ENCODE measurements at regions not wholly inside any gene's neighbourhood (a gene's known extent, or its start where the extent isn't known, plus 50 kb on each side); places are given as distances from the start of the nearest gene placed in this dataset.
"Not testable (repeated sequence)": the region's sequence is repeated elsewhere in the genome, so short reads cannot be mapped to it uniquely, and the experiment has no call there.

GRCh38 chr3:6747017-6747416, 113.9 kb upstream of the GRM7 start:
- H2AK5ac ChIP-seq (ENCODE audit: low read depth, low read length) = no peak overlapping the region
- no peak overlapping the region for H3K4me2 ChIP-seq (ENCODE audit: insufficient read depth, low read length, poor library complexity, severe bottlenecking)
- H3K27me3 ChIP-seq (ENCODE audit: control insufficient read depth in 3 of 3, insufficient read depth in 3 of 3, low read depth in 1 of 3, low read length in 3 of 3) = no peaks in the 10 kb centered on the region
- H3K27ac ChIP-seq (replicated peaks; ENCODE audit: low read length) = no peak overlapping the region
- no peak overlapping the region for H2BK5ac ChIP-seq (ENCODE audit: low read length)
- WGBS, 2 donors (ENCODE audit: extremely low coverage in 2 of 2, insufficient read length in 2 of 2, insufficient replicate concordance in 1 of 2) = no CpG with 5 or more reads among the region's 4 CpGs
- H2BK15ac ChIP-seq (ENCODE audit: low read length) = no peak overlapping the region
- H3K18ac ChIP-seq (ENCODE audit: low read length) = no peak overlapping the region
- H3K36me3 ChIP-seq (replicated peaks in 1 of 2; ENCODE audit: control insufficient read depth in 2 of 2, insufficient read depth in 2 of 2, low read length in 2 of 2) = no peaks in the 10 kb centered on the region
- H3K79me1 ChIP-seq (ENCODE audit: low read depth, low read length) = no peaks in the 10 kb centered on the region
- H3K4ac ChIP-seq (ENCODE audit: low read length) = no peak overlapping the region
- no peak overlapping the region for H2AFZ ChIP-seq (ENCODE audit: low read length)
- no peak overlapping the region for H2BK12ac ChIP-seq (ENCODE audit: low read length)
- H3K4me3 ChIP-seq (ENCODE audit: low read length in 2 of 2) = peak overlapping the region in 1 of 2 donors; percentile 14
- H3K4me1 ChIP-seq (ENCODE audit: control insufficient read depth in 2 of 2, insufficient read depth in 1 of 2, low read depth in 1 of 2, low read length in 2 of 2) = no peaks in the 10 kb centered on the region
- no peak overlapping the region for H4K8ac ChIP-seq (ENCODE audit: low read depth, low read length)
- H3K23ac ChIP-seq (ENCODE audit: low read depth, low read length, poor library complexity) = no peak overlapping the region
- H3K9ac ChIP-seq (ENCODE audit: low read depth, low read length, poor library complexity) = no peak overlapping the region
- H3K9me3 ChIP-seq (replicated peaks in 1 of 2; ENCODE audit: control insufficient read depth in 2 of 2, insufficient read depth in 1 of 2, low read depth in 1 of 2, low read length in 2 of 2) = no peaks in the 10 kb centered on the region
- no peak for DNase-seq (ENCODE audit: low spot score)
- no peak overlapping the region for H4K91ac ChIP-seq (ENCODE audit: low read depth, low read length, poor library complexity)
- H2BK120ac ChIP-seq (ENCODE audit: low read depth, low read length) = no peak overlapping the region
- no peak overlapping the region for H3K14ac ChIP-seq (ENCODE audit: low read length)

GRCh38 chr3:6750782-6751181, 110.1 kb upstream of the GRM7 start:
- H2BK15ac ChIP-seq (ENCODE audit: low read length) = no peak overlapping the region
- H3K27ac ChIP-seq (replicated peaks; ENCODE audit: low read length) = no peak overlapping the region
- no peak overlapping the region for H2BK12ac ChIP-seq (ENCODE audit: low read length)
- H2AFZ ChIP-seq (ENCODE audit: low read length) = no peak overlapping the region
- no peaks in the 10 kb centered on the region for H3K27me3 ChIP-seq (ENCODE audit: control insufficient read depth in 3 of 3, insufficient read depth in 3 of 3, low read depth in 1 of 3, low read length in 3 of 3)
- H4K91ac ChIP-seq (ENCODE audit: low read depth, low read length, poor library complexity) = no peak overlapping the region
- H3K36me3 ChIP-seq (replicated peaks in 1 of 2; ENCODE audit: control insufficient read depth in 2 of 2, insufficient read depth in 2 of 2, low read length in 2 of 2) = no peaks in the 10 kb centered on the region
- H3K4me2 ChIP-seq (ENCODE audit: insufficient read depth, low read length, poor library complexity, severe bottlenecking) = no peak overlapping the region
- H4K8ac ChIP-seq (ENCODE audit: low read depth, low read length) = no peak overlapping the region
- H3K18ac ChIP-seq (ENCODE audit: low read length) = no peak overlapping the region
- H3K14ac ChIP-seq (ENCODE audit: low read length) = no peak overlapping the region
- no peak overlapping the region for H2BK5ac ChIP-seq (ENCODE audit: low read length)
- no peak overlapping the region for H3K9ac ChIP-seq (ENCODE audit: low read depth, low read length, poor library complexity)
- H3K4ac ChIP-seq (ENCODE audit: low read length) = no peak overlapping the region
- DNase-seq (ENCODE audit: low spot score) = no peak
- H3K23ac ChIP-seq (ENCODE audit: low read depth, low read length, poor library complexity) = no peak overlapping the region
- no peak overlapping the region for H2BK120ac ChIP-seq (ENCODE audit: low read depth, low read length)
- H3K4me1 ChIP-seq (ENCODE audit: control insufficient read depth in 2 of 2, insufficient read depth in 1 of 2, low read depth in 1 of 2, low read length in 2 of 2) = no peaks in the 10 kb centered on the region
- H2AK5ac ChIP-seq (ENCODE audit: low read depth, low read length) = no peak overlapping the region
- no peaks in the 10 kb centered on the region for H3K79me1 ChIP-seq (ENCODE audit: low read depth, low read length)
- no peak overlapping the region for H3K4me3 ChIP-seq (ENCODE audit: low read length in 2 of 2)
- H3K9me3 ChIP-seq (replicated peaks in 1 of 2; ENCODE audit: control insufficient read depth in 2 of 2, insufficient read depth in 1 of 2, low read depth in 1 of 2, low read length in 2 of 2) = peaks cover 0 to 1% of the 10 kb centered on the region in 2 donors

- Histone ChIP-seq H2BK12ac (ENCODE audit: low read length) (no peak overlapping the region), H3K18ac (ENCODE audit: low read length) (no peak overlapping the region), H3K23ac (ENCODE audit: low read depth, low read length, poor library complexity) (no peak overlapping the region), H2AFZ (ENCODE audit: low read length) (no peak overlapping the region), H3K27ac (replicated peaks; ENCODE audit: low read length) (no peak overlapping the region), H3K4me1 (ENCODE audit: control insufficient read depth in 2 of 2, insufficient read depth in 1 of 2, low read depth in 1 of 2, low read length in 2 of 2) (no peaks in the 10 kb centered on the region), H2BK120ac (ENCODE audit: low read depth, low read length) (no peak overlapping the region), H3K36me3 (replicated peaks in 1 of 2; ENCODE audit: control insufficient read depth in 2 of 2, insufficient read depth in 2 of 2, low read length in 2 of 2) (no peaks in the 10 kb centered on the region), H2BK15ac (ENCODE audit: low read length) (no peak overlapping the region), H4K91ac (ENCODE audit: low read depth, low read length, poor library complexity) (no peak overlapping the region), H3K9ac (ENCODE audit: low read depth, low read length, poor library complexity) (no peak overlapping the region), H3K4ac (ENCODE audit: low read length) (no peak overlapping the region), H3K27me3 (ENCODE audit: control insufficient read depth in 3 of 3, insufficient read depth in 3 of 3, low read depth in 1 of 3, low read length in 3 of 3) (no peaks in the 10 kb centered on the region), H3K9me3 (replicated peaks in 1 of 2; ENCODE audit: control insufficient read depth in 2 of 2, insufficient read depth in 1 of 2, low read depth in 1 of 2, low read length in 2 of 2) (peaks cover 0 to 1% of the 10 kb centered on the region in 2 donors), H4K8ac (ENCODE audit: low read depth, low read length) (no peak overlapping the region), H3K79me1 (ENCODE audit: low read depth, low read length) (no peaks in the 10 kb centered on the region), H3K4me2 (ENCODE audit: insufficient read depth, low read length, poor library complexity, severe bottlenecking) (no peak overlapping the region), H2AK5ac (ENCODE audit: low read depth, low read length) (no peak overlapping the region), H3K14ac (ENCODE audit: low read length) (no peak overlapping the region), H2BK5ac (ENCODE audit: low read length) (no peak overlapping the region), H3K4me3 (ENCODE audit: low read length in 2 of 2) (no peak overlapping the region)
- no CpG with 5 or more reads among the region's 2 CpGs for WGBS, 2 donors (ENCODE audit: extremely low coverage in 2 of 2, insufficient read length in 2 of 2, insufficient replicate concordance in 1 of 2)
- DNase-seq (ENCODE audit: low spot score) = no peak
Measured at GRCh38 chr3:6753536-6753935, 107.4 kb upstream of the GRM7 start.

- no CpG with 5 or more reads among the region's 32 CpGs for WGBS, 2 donors (ENCODE audit: extremely low coverage in 2 of 2, insufficient read length in 2 of 2, insufficient replicate concordance in 1 of 2)
- not testable (repeated sequence) for H4K91ac ChIP-seq (ENCODE audit: low read depth, low read length, poor library complexity); H2BK12ac ChIP-seq (ENCODE audit: low read length); H3K23ac ChIP-seq (ENCODE audit: low read depth, low read length, poor library complexity); H4K8ac ChIP-seq (ENCODE audit: low read depth, low read length); H3K14ac ChIP-seq (ENCODE audit: low read length); H3K4me3 ChIP-seq (ENCODE audit: low read length in 2 of 2); H2BK120ac ChIP-seq (ENCODE audit: low read depth, low read length); H3K36me3 ChIP-seq (replicated peaks in 1 of 2; ENCODE audit: control insufficient read depth in 2 of 2, insufficient read depth in 2 of 2, low read length in 2 of 2); H3K4me2 ChIP-seq (ENCODE audit: insufficient read depth, low read length, poor library complexity, severe bottlenecking); H3K79me1 ChIP-seq (ENCODE audit: low read depth, low read length); H3K9me3 ChIP-seq (replicated peaks in 1 of 2; ENCODE audit: control insufficient read depth in 2 of 2, insufficient read depth in 1 of 2, low read depth in 1 of 2, low read length in 2 of 2); H2BK5ac ChIP-seq (ENCODE audit: low read length); H3K4me1 ChIP-seq (ENCODE audit: control insufficient read depth in 2 of 2, insufficient read depth in 1 of 2, low read depth in 1 of 2, low read length in 2 of 2); H2AK5ac ChIP-seq (ENCODE audit: low read depth, low read length); H2BK15ac ChIP-seq (ENCODE audit: low read length); H3K18ac ChIP-seq (ENCODE audit: low read length); H3K4ac ChIP-seq (ENCODE audit: low read length); DNase-seq (ENCODE audit: low spot score); H3K9ac ChIP-seq (ENCODE audit: low read depth, low read length, poor library complexity); H3K27me3 ChIP-seq (ENCODE audit: control insufficient read depth in 3 of 3, insufficient read depth in 3 of 3, low read depth in 1 of 3, low read length in 3 of 3)
- H2AFZ ChIP-seq (ENCODE audit: low read length) = peak overlapping the region; percentile 53
- H3K27ac ChIP-seq (replicated peaks; ENCODE audit: low read length) = peak overlapping the region; percentile 61
Measured at GRCh38 chr3:6769532-6770396, 91.2 kb upstream of the GRM7 start.
